Hematopoietic multipotent progenitor cell treated with erythropoietin and hydrocortisone succinate and interleukin-3 and kit ligand, for 15 days (in vitro differentiated cells): ENCODE measurements at regions not wholly inside any gene's neighbourhood (a gene's known extent, or its start where the extent isn't known, plus 50 kb on each side); places are given as distances from the start of the nearest gene placed in this dataset.
"Not testable (repeated sequence)": the region's sequence is repeated elsewhere in the genome, so short reads cannot be mapped to it uniquely, and the experiment has no call there.

Experiments
- DNase-seq: peaks from one replicate; pipeline ENCODE4 v3.0.0-alpha.2; 2015; ENCODE audit warnings: low spot score

GRCh38 chr1:29767769-29768425 lies 531.6 kb downstream of the PTPRU start:
- no peak for DNase-seq

- no peak for DNase-seq
Measured at GRCh38 chr1:29767088-29767685, 530.9 kb downstream of the PTPRU start.

- DNase-seq = no peak
Measured at GRCh38 chr1:29762635-29763034, 526.3 kb downstream of the PTPRU start.

- DNase-seq = no peak
Measured at GRCh38 chr1:29761159-29761928, 525.0 kb downstream of the PTPRU start.

GRCh38 chr1:29760067-29760564 lies 523.8 kb downstream of the PTPRU start:
- no peak for DNase-seq

- DNase-seq = no peak
Measured at GRCh38 chr1:29758781-29759499, 522.6 kb downstream of the PTPRU start.

GRCh38 chr1:29757866-29758780 lies 521.8 kb downstream of the PTPRU start:
- DNase-seq = no peak

- no peak for DNase-seq
Measured at GRCh38 chr1:29756901-29757725, 520.8 kb downstream of the PTPRU start.

- DNase-seq = no peak
Measured at GRCh38 chr1:29756498-29756897, 520.2 kb downstream of the PTPRU start.

GRCh38 chr1:29756085-29756484 lies 519.8 kb downstream of the PTPRU start:
- DNase-seq = no peak

GRCh38 chr1:29755412-29756015 lies 519.2 kb downstream of the PTPRU start:
- DNase-seq = not testable (repeated sequence)

GRCh38 chr1:29754573-29755375 lies 518.5 kb downstream of the PTPRU start:
- DNase-seq = no peak

- no peak for DNase-seq
Measured at GRCh38 chr1:29753771-29754572, 517.6 kb downstream of the PTPRU start.

- DNase-seq = no peak
Measured at GRCh38 chr1:29753244-29753643, 516.9 kb downstream of the PTPRU start.

- DNase-seq = no peak
Measured at GRCh38 chr1:29752141-29752540, 515.8 kb downstream of the PTPRU start.

- DNase-seq = no peak
Measured at GRCh38 chr1:29749024-29749945, 513.0 kb downstream of the PTPRU start.

- no peak for DNase-seq
Measured at GRCh38 chr1:29747196-29747595, 510.9 kb downstream of the PTPRU start.
